Thyroid gland (tissue), 4 donors: ENCODE measurements at regions not wholly inside any gene's neighbourhood (a gene's known extent, or its start where the extent isn't known, plus 50 kb on each side); places are given as distances from the start of the nearest gene placed in this dataset.
A peak's percentile ranks its signal among the peaks of the same experiment; 100 is the strongest.

Source experiments
- DNase-seq, 2 donors: peaks; one replicate each; pipeline ENCODE4 v3.0.0-alpha.2; 2019
- H3K27ac ChIP-seq, 3 donors: fragments of 200-600 bp; sonication (generic); 1 replicate in 2 of 3; 2 replicates in 1 of 3; pipeline ENCODE4 v1.5.1; 2016 to 2019; ENCODE audit warnings: mild to moderate bottlenecking in 1 of 3, moderate library complexity in 1 of 3
- H3K27me3 ChIP-seq: fragments of 200-600 bp; sonication (generic); one replicate; pipeline ENCODE4 v1.5.1; 2019
- H3K36me3 ChIP-seq, 2 donors: fragments of 200-600 bp; sonication (generic); one replicate each; pipeline ENCODE4 v1.5.1; 2016 to 2019
- H3K4me1 ChIP-seq, 2 donors: fragments of 200-600 bp; sonication (generic); one replicate each; pipeline ENCODE4 v1.5.1; 2017 to 2019
- H3K4me3 ChIP-seq, 3 donors: fragments of 200-600 bp; sonication (generic); replicated peaks in 1 of 3; 1 replicate in 2 of 3; 2 replicates in 1 of 3; pipeline ENCODE4 v1.5.1; 2016; ENCODE audit warnings: mild to moderate bottlenecking in 1 of 3
- H3K9me3 ChIP-seq: fragments of 200-600 bp; sonication (generic); one replicate; pipeline ENCODE4 v1.5.1; 2017
- CTCF ChIP-seq, 6 experiments: fragments of 200-600 bp in 3 of 6; fragments of 450-650 bp in 3 of 6; sonication (generic) in 3 of 6; IDR thresholded peaks; one replicate each; pipeline ENCODE4 v1.5.1; 2016 to 2019; ENCODE audit warnings: antibody characterized with exemption in 6 of 6, mild to moderate bottlenecking in 2 of 6, inconsistent platforms in 1 of 6, moderate library complexity in 1 of 6
- POLR2A ChIP-seq, 2 donors: fragments of 450-650 bp; IDR thresholded peaks; one replicate each; pipeline ENCODE4 v1.6.1; 2017; ENCODE audit warnings: antibody characterized with exemption in 2 of 2, mild to moderate bottlenecking in 2 of 2, moderate library complexity in 1 of 2
- WGBS, 2 donors: methylation state at CpG; one replicate each; pipeline ENCODE4 v1.1.5; 2017; 5-methylcytosine and 5-hydroxymethylcytosine counted together
- intact Hi-C: fragments of 100-400 bp; cut with DNase I; formaldehyde crosslinking; loops from one replicate; pipeline ENCODE4 v1.15.1; 2023

DNA sequence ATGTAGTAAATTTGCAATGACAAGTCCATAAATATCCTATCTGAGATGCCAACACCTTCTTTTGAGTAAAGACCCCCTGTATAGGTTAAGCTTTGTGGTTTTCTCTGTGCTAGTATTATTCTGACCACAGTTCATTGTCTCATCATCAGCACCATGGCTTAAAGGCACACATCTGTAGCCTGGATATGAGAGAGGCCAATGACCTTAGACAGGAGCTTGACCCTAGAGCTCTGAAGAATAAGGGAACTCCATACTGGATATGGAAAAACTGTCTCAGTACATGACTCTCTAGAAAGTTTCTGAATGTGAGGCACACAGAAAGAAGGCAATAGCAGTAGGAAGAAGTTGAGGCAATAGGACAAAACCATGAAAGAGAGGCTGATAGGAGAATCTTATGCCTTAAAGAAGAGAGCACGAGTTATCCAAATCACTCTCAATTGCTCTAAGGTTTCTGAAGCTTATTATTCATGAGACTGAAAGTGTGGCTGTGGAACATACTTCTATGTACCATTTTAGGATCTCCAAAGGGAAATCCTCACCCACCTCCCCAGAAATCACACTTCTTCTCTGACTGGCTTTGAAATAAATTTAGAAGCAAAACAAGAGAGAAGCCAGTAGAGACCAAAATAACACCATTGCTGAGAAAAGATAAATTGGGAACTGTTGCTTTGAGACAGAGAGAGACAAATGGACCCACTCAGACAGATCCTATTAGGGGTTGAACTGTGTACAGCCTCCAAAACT lies 150.2 kb downstream of the ABCA8 start:
- Histone ChIP-seq H3K4me3 (no peak overlapping the region), H3K27me3 (no peaks in the 10 kb centered on the region), H3K9me3 (no peaks in the 10 kb centered on the region), H3K36me3 (no peaks in the 10 kb centered on the region), H3K4me1 (no peaks in the 10 kb centered on the region), H3K27ac (no peak overlapping the region)
- intact Hi-C loops, result no loop called here
- DNase-seq, result no peak
- 92 to 94% methylated on average over 1 of the region's 1 CpG for WGBS, 2 donors
- TF ChIP-seq POLR2A (IDR thresholded peaks at IDR 0.05) (no peak), CTCF (IDR thresholded peaks at IDR 0.05) (no peak)

- H3K9me3 ChIP-seq, result no peaks in the 10 kb centered on the region
- WGBS, 2 donors, result 68 to 72% methylated on average over 4 of the region's 4 CpGs
- H3K4me3 ChIP-seq, result no peak overlapping the region
- intact Hi-C loops, result no loop called here
- no peak for TF ChIP-seq POLR2A (IDR thresholded peaks at IDR 0.05)
- TF ChIP-seq CTCF (IDR thresholded peaks at IDR 0.05), result no peak
- H3K27ac ChIP-seq, result no peak overlapping the region
- H3K4me1 ChIP-seq, result no peaks in the 10 kb centered on the region
- DNase-seq, result peak; percentile 12 to 20
- no peaks in the 10 kb centered on the region for H3K36me3 ChIP-seq
- no peaks in the 10 kb centered on the region for H3K27me3 ChIP-seq
These were observed 151.8 kb downstream of the ABCA8 start for GRCh38 chr17:68803164-68803929.

- WGBS, 2 donors, result 88 to 89% methylated on average over 9 of the region's 9 CpGs
- no peaks in the 10 kb centered on the region for H3K27me3 ChIP-seq
- no peaks in the 10 kb centered on the region for H3K9me3 ChIP-seq
- intact Hi-C loops, result no loop called here
- no peak for DNase-seq
- no peaks in the 10 kb centered on the region for H3K36me3 ChIP-seq
- TF ChIP-seq CTCF (IDR thresholded peaks at IDR 0.05) (no peak), POLR2A (IDR thresholded peaks at IDR 0.05) (no peak)
- H3K4me1 ChIP-seq, result no peaks in the 10 kb centered on the region
- no peak overlapping the region for H3K4me3 ChIP-seq
- no peak overlapping the region for H3K27ac ChIP-seq
These were observed 153.6 kb downstream of the ABCA8 start for GRCh38 chr17:68801335-68802247.

DNA sequence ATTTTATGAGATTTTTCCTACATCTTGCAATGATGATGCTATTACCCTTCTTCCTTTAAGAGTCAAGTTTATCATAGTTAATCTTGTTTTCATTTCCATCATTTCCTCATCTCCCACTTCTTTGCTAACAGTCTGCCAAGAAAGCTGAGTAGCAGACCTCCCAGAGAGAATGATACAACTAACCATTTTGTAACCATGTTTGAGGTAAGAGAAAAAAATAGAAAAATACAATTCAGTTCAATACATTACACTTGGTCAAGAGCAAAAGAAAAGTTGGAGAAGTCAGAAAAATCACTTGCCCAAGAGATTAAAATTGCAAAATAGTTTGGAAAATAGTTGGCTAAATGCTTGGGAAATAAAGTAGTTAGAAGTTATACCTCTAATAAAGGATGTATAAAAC lies 154.4 kb downstream of the ABCA8 start:
- no peak overlapping the region for H3K27ac ChIP-seq
- TF ChIP-seq CTCF (IDR thresholded peaks at IDR 0.05) (no peak), POLR2A (IDR thresholded peaks at IDR 0.05) (no peak)
- intact Hi-C loops, result no loop called here

More for the DNA sequence above, 154.4 kb downstream of the ABCA8 start:
- Histone ChIP-seq H3K9me3 (no peaks in the 10 kb centered on the region), H3K4me3 (no peak overlapping the region), H3K36me3 (no peaks in the 10 kb centered on the region), H3K4me1 (no peaks in the 10 kb centered on the region), H3K27me3 (no peaks in the 10 kb centered on the region)
- no peak for DNase-seq
